Common myeloid progenitor, CD34-positive (primary cell): ENCODE measurements at regions not wholly inside any gene's neighbourhood (a gene's known extent, or its start where the extent isn't known, plus 50 kb on each side); places are given as distances from the start of the nearest gene placed in this dataset.

Experiments used
- CTCF ChIA-PET: fragments of 350-600 bp; sonication (Branson Sonifier 250); formaldehyde crosslinking; loops from one replicate; lab custom pipeline; 2021; ENCODE audit warnings: antibody characterized with exemption; lab: Charles Lee
- POLR2A ChIA-PET: fragments of 350-600 bp; sonication (Branson Sonifier 250); formaldehyde crosslinking; loops from one replicate; lab custom pipeline; 2021; ENCODE audit warnings: antibody characterized with exemption; lab: Charles Lee
- DNase-seq, 3 donors: peaks; one replicate each; pipeline versions ENCODE4 v3.0.0 to v3.0.0-alpha.2; 2013
- H3K27ac ChIP-seq, 2 experiments: 1 replicate in 1 of 2; 2 replicates in 1 of 2; pipeline ENCODE4 v1.7.0; 2013; ENCODE audit warnings: inconsistent platforms in 2 of 2, low read length in 2 of 2, mild to moderate bottlenecking in 2 of 2, low read depth in 1 of 2, moderate library complexity in 1 of 2; ENCODE audit not compliant: severe bottlenecking in 2 of 2, insufficient read depth in 1 of 2, poor library complexity in 1 of 2
- H3K27me3 ChIP-seq, 5 experiments: replicated peaks in 2 of 5; 1 replicate in 3 of 5; 2 replicates in 2 of 5; pipeline versions ENCODE4 v1.6.1 to v1.7.0; 2013; ENCODE audit warnings: low read length in 4 of 5, mild to moderate bottlenecking in 2 of 5, moderate library complexity in 2 of 5, inconsistent platforms in 1 of 5; ENCODE audit not compliant: insufficient read depth in 5 of 5, control insufficient read depth in 4 of 5
- H3K36me3 ChIP-seq, 4 experiments: 1 replicate in 2 of 4; 2 replicates in 2 of 4; pipeline versions ENCODE4 v1.6.1 to v1.7.0; 2013; ENCODE audit warnings: low read length in 3 of 4, control low read depth in 1 of 4, mild to moderate bottlenecking in 1 of 4; ENCODE audit not compliant: control insufficient read depth in 4 of 4, insufficient read depth in 4 of 4
- H3K4me1 ChIP-seq, 4 experiments: 1 replicate in 3 of 4; 2 replicates in 1 of 4; pipeline versions ENCODE4 v1.6.1 to v1.7.1; 2013; ENCODE audit warnings: low read length in 3 of 4, mild to moderate bottlenecking in 3 of 4, control low read depth in 1 of 4, inconsistent platforms in 1 of 4, moderate library complexity in 1 of 4; ENCODE audit not compliant: control insufficient read depth in 4 of 4, insufficient read depth in 4 of 4; ENCODE audit errors: control extremely low read depth in 1 of 4
- H3K4me3 ChIP-seq, 7 experiments: 1 replicate in 4 of 7; 2 replicates in 3 of 7; pipeline versions ENCODE4 v1.5.1 to v1.7.0; 2013; ENCODE audit warnings: mild to moderate bottlenecking in 7 of 7, low read length in 6 of 7, moderate library complexity in 6 of 7, inconsistent platforms in 2 of 7, low read depth in 2 of 7, control low read depth in 1 of 7; ENCODE audit not compliant: insufficient read depth in 4 of 7, control insufficient read depth in 1 of 7; ENCODE audit errors: extremely low read depth in 1 of 7
- H3K9me3 ChIP-seq, 5 experiments: 1 replicate in 4 of 5; 2 replicates in 1 of 5; pipeline versions ENCODE4 v1.6.1 to v1.7.1; 2013; ENCODE audit warnings: low read length in 4 of 5, mild to moderate bottlenecking in 2 of 5, inconsistent platforms in 1 of 5, low read depth in 1 of 5, moderate library complexity in 1 of 5; ENCODE audit not compliant: control insufficient read depth in 4 of 5, insufficient read depth in 2 of 5; ENCODE audit errors: control extremely low read depth in 1 of 5
- WGBS: methylation state at CpG from one replicate; pipeline ENCODE4 v1.1.5; 2013; ENCODE audit not compliant: insufficient coverage; 5-methylcytosine and 5-hydroxymethylcytosine counted together

GRCh38 chr2:41936771-41937463 is 110.9 kb upstream of the PKDCC start:
- Histone ChIP-seq H3K27me3 (peaks cover 0 to 5% (median 0%) of the 10 kb centered on the region in 5 experiments), H3K36me3 (no peaks in the 10 kb centered on the region), H3K27ac (no peak overlapping the region), H3K4me3 (no peak overlapping the region), H3K4me1 (no peaks in the 10 kb centered on the region), H3K9me3 (no peaks in the 10 kb centered on the region)
- WGBS = 100% methylated on average over 3 of the region's 7 CpGs
- no peak for DNase-seq
- POLR2A ChIA-PET = no interaction called here
- CTCF ChIA-PET = no interaction called here

DNA sequence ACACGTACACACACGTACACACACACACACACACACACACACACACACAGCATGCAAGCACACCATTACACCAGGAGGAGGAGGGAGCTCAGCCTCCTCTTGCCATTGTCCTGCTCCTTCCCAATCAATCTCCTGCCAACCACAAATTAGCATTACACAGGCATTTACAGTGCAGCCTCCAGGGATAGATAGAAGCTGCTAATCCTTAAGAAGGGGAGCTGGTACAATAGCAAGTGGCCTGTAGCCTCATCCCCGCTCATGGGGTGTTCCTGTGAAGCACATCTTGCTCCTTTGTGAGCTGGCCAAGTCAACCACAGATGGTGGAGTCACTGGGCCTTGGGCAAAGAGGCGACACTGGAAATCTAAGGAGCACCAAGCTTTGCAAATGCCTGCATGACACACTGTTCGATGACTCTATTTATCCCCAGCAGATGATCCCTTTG is 110.3 kb upstream of the PKDCC start:
- ChIA-PET CTCF (no interaction called here), POLR2A (no interaction called here)
- Histone ChIP-seq H3K27me3 (peaks cover 0 to 5% (median 0%) of the 10 kb centered on the region in 5 experiments), H3K36me3 (no peaks in the 10 kb centered on the region), H3K27ac (no peak overlapping the region), H3K4me3 (no peak overlapping the region), H3K9me3 (no peaks in the 10 kb centered on the region), H3K4me1 (no peaks in the 10 kb centered on the region)
- no peak for DNase-seq
- 96% methylated on average over 3 of the region's 5 CpGs for WGBS

GRCh38 chr2:41937921-41938708 is 109.7 kb upstream of the PKDCC start:
- H3K9me3 ChIP-seq = no peaks in the 10 kb centered on the region
- CTCF ChIA-PET = no interaction called here
- no peak overlapping the region for H3K27ac ChIP-seq
- DNase-seq = no peak
- no peaks in the 10 kb centered on the region for H3K36me3 ChIP-seq
- POLR2A ChIA-PET = no interaction called here
- H3K27me3 ChIP-seq = peaks cover 0 to 3% (median 0%) of the 10 kb centered on the region in 5 experiments
- 86% methylated on average over 7 of the region's 9 CpGs for WGBS
- no peaks in the 10 kb centered on the region for H3K4me1 ChIP-seq
- no peak overlapping the region for H3K4me3 ChIP-seq

DNA sequence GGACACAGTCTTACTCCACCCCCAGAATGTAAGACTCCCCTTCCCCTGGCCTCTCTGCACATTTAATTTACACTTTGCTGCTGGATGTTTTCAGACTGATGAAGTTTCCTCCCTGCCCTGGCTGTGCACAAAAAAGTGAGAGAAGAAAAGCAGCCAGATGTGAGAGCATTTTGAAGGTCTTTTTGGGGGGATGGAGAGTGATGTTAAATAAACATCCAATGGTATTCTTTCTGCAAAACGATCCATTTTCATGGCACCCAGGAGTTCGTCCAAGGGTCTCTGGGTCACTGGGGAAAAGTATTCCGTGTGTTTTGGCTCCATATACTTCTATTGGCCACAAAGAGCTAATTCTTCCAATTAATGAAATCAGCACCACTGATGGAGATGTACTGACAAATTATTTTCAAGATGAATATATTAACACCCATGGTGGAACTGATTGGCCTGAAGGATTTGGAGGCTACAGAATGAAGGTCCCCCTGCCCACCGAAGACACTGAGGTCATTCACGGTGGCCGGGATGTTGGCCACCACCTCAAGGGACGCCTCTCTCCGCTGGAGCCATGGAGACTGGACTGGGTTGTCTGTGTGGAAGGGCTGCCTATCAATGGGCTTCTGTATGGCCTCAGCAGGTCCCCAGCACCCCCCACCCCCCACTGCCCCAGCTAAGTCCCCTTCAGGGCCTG is 107.6 kb upstream of the PKDCC start:
- Histone ChIP-seq H3K9me3 (no peaks in the 10 kb centered on the region), H3K27me3 (peaks cover 0 to 2% (median 0%) of the 10 kb centered on the region in 5 experiments), H3K27ac (no peak overlapping the region), H3K4me3 (no peak overlapping the region), H3K36me3 (no peaks in the 10 kb centered on the region), H3K4me1 (no peaks in the 10 kb centered on the region)
- ChIA-PET CTCF (no interaction called here), POLR2A (no interaction called here)
- 95% methylated on average over 4 of the region's 8 CpGs for WGBS
- no peak for DNase-seq

DNA sequence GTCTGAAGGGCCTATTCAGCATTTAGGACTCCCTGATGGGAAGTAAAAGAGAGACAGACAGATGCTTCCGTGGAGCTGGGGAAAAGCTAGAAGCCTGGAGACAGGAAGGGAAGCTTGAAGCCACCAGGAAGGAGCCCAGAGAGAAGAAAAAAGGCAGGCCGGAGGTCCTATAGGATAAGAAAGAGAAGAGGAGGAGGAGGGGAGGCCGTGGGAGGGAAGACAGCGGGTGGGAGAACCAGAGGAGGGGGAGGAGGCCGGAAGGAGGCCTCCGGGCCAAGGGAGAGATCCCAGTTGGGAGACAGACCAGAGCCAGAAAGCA is 107.1 kb upstream of the PKDCC start:
- Histone ChIP-seq H3K4me3 (no peak overlapping the region), H3K36me3 (no peaks in the 10 kb centered on the region), H3K9me3 (peaks cover 0 to 1% (median 0%) of the 10 kb centered on the region in 5 experiments), H3K27me3 (peaks cover 0 to 2% (median 0%) of the 10 kb centered on the region in 5 experiments), H3K4me1 (no peaks in the 10 kb centered on the region), H3K27ac (no peak overlapping the region)
- WGBS = 71% methylated on average over 6 of the region's 6 CpGs
- no peak for DNase-seq
- ChIA-PET CTCF (no interaction called here), POLR2A (no interaction called here)

- H3K27me3 ChIP-seq = no peaks in the 10 kb centered on the region
- 61% methylated on average over 2 of the region's 3 CpGs for WGBS
- no peaks in the 10 kb centered on the region for H3K36me3 ChIP-seq
- peaks cover 0 to 1% (median 0%) of the 10 kb centered on the region in 5 experiments for H3K9me3 ChIP-seq
- H3K4me1 ChIP-seq = no peaks in the 10 kb centered on the region
- no peak overlapping the region for H3K27ac ChIP-seq
- no peak overlapping the region for H3K4me3 ChIP-seq
- DNase-seq = peak; percentile 13 to 57 (median 46)
- ChIA-PET CTCF (no interaction called here), POLR2A (no interaction called here)
Observed at GRCh38 chr2:41941831-41942230, 106.0 kb upstream of the PKDCC start.

DNA sequence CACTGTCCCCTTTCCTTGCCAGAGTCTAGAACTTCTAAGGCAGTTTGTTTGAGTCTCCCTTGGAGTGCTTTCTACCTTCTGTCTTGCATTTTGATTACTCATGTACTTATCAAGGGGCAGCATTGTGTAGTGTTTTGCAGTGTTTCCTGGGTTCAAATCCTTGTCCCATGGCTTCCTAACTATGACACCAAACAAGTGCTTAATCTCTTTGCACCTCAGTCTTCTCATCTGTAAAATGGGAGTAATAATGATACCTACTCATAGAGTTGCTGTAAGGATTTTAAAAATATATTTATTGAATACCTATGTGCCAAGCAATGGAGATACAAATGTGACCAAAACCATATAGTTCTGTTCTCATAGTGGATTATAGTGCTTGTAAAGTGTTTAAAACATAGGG is 105.5 kb upstream of the PKDCC start:
- DNase-seq = peak in 2 of 3 donors; percentile 3 to 5
- Histone ChIP-seq H3K4me1 (no peaks in the 10 kb centered on the region), H3K36me3 (no peaks in the 10 kb centered on the region), H3K4me3 (no peak overlapping the region), H3K27ac (no peak overlapping the region), H3K9me3 (peaks cover 0 to 1% (median 0%) of the 10 kb centered on the region in 5 experiments), H3K27me3 (peaks cover 0 to 1% (median 0%) of the 10 kb centered on the region in 5 experiments)
- ChIA-PET CTCF (no interaction called here), POLR2A (no interaction called here)
